CD4-positive, alpha-beta T cell (primary cell): ENCODE measurements at regions not wholly inside any gene's neighbourhood (a gene's known extent, or its start where the extent isn't known, plus 50 kb on each side); places are given as distances from the start of the nearest gene placed in this dataset.

Experiments
- ATAC-seq: fragments of 200-7000 bp; cut with Tn5 transposase; one replicate; pipeline ENCODE4 v1.10.0; 2022; ENCODE audit warnings: mild to moderate bottlenecking; ENCODE audit not compliant: poor library complexity
- CTCF ChIA-PET: fragments of 350-600 bp; sonication (Branson Sonifier 250); formaldehyde crosslinking; loops from one replicate; lab custom pipeline; 2021; ENCODE audit warnings: antibody characterized with exemption, inconsistent platforms; lab: Charles Lee
- POLR2A ChIA-PET: fragments of 350-600 bp; sonication (Branson Sonifier 250); formaldehyde crosslinking; loops from one replicate; lab custom pipeline; 2021; ENCODE audit warnings: antibody characterized with exemption, inconsistent platforms; lab: Charles Lee
- DNase-seq, 14 experiments: peaks; one replicate each; pipeline ENCODE4 v3.0.0-alpha.2; 2013 to 2020; ENCODE audit warnings: mixed read lengths in 2 of 14
- H3K27ac ChIP-seq, 2 donors: one replicate each; pipeline versions ENCODE4 v1.5.1 to v1.7.0; 2013; ENCODE audit warnings: low read length in 2 of 2, low read depth in 1 of 2, mild to moderate bottlenecking in 1 of 2
- H3K27me3 ChIP-seq, 2 experiments: 1 replicate in 1 of 2; 2 replicates in 1 of 2; pipeline versions ENCODE4 v1.6.1 to v1.7.0; 2013; ENCODE audit warnings: low read length in 2 of 2, control low read depth in 1 of 2, mild to moderate bottlenecking in 1 of 2, moderate library complexity in 1 of 2; ENCODE audit not compliant: insufficient read depth in 2 of 2, control insufficient read depth in 1 of 2
- H3K36me3 ChIP-seq: one replicate; pipeline ENCODE4 v1.6.1; 2013; ENCODE audit warnings: low read length, control low read depth; ENCODE audit not compliant: insufficient read depth
- H3K4me1 ChIP-seq: one replicate; pipeline ENCODE4 v1.6.1; 2013; ENCODE audit warnings: low read length, control low read depth; ENCODE audit not compliant: insufficient read depth
- H3K4me3 ChIP-seq: one replicate; pipeline ENCODE4 v1.5.1; 2013; ENCODE audit warnings: mild to moderate bottlenecking, low read length, moderate library complexity
- H3K9me3 ChIP-seq, 2 experiments: 1 replicate in 1 of 2; 2 replicates in 1 of 2; pipeline versions ENCODE4 v1.6.1 to v1.7.0; 2013; ENCODE audit warnings: low read length in 2 of 2, mild to moderate bottlenecking in 2 of 2, control low read depth in 1 of 2, moderate library complexity in 1 of 2; ENCODE audit not compliant: control insufficient read depth in 1 of 2, insufficient read depth in 1 of 2
- H3K27ac Mint-ChIP-seq: one replicate; pipeline ENCODE4 v1.8.0; 2020; ENCODE audit warnings: mixed read lengths
- H3K27me3 Mint-ChIP-seq: one replicate; pipeline ENCODE4 v1.8.0; 2021; ENCODE audit warnings: mixed read lengths
- H3K36me3 Mint-ChIP-seq: one replicate; pipeline ENCODE4 v1.8.0; 2021; ENCODE audit warnings: low read depth, mixed read lengths
- H3K4me1 Mint-ChIP-seq: one replicate; pipeline ENCODE4 v1.8.0; 2021; ENCODE audit warnings: low read depth, mixed read lengths
- H3K4me3 Mint-ChIP-seq: one replicate; pipeline ENCODE4 v1.8.0; 2020; ENCODE audit warnings: mild to moderate bottlenecking, mixed read lengths
- H3K9me3 Mint-ChIP-seq: one replicate; pipeline ENCODE4 v1.8.0; 2020; ENCODE audit warnings: mixed read lengths
- CTCF ChIP-seq: fragments of 200-600 bp; IDR thresholded peaks from one replicate; pipeline ENCODE4 v1.8.0; 2022; ENCODE audit warnings: antibody characterized with exemption, mild to moderate bottlenecking
- intact Hi-C, 2 experiments: fragments of 100-400 bp; cut with DNase I in 1 of 2; cut with micrococcal nuclease in 1 of 2; formaldehyde crosslinking; loops; one replicate each; pipeline versions ENCODE4 v1.15.1 to v1.9.0; 2023 to 2025; cut with DNase I, micrococcal nuclease

GRCh38 chr5:165714598-165714997, 2209.2 kb downstream of the MAT2B start:
- Histone ChIP-seq H3K27ac (no peak overlapping the region), H3K9me3 (peaks cover 4 to 6% of the 10 kb centered on the region in 2 experiments), H3K4me1 (no peaks in the 10 kb centered on the region), H3K36me3 (no peaks in the 10 kb centered on the region), H3K4me3 (no peak overlapping the region), H3K27me3 (no peaks in the 10 kb centered on the region)
- TF ChIP-seq CTCF: no peak
- intact Hi-C loops: no loop called here
- CTCF ChIA-PET: no interaction called here
- Mint-ChIP-seq H3K27me3 (no peaks in the 10 kb centered on the region), H3K9me3 (peaks cover 6% of the 10 kb centered on the region), H3K36me3 (no peaks in the 10 kb centered on the region), H3K4me1 (no peaks in the 10 kb centered on the region), H3K4me3 (no peak overlapping the region), H3K27ac (no peak overlapping the region)
- ATAC-seq (no peak), DNase-seq (no peak)
- POLR2A ChIA-PET: no interaction called here

DNA sequence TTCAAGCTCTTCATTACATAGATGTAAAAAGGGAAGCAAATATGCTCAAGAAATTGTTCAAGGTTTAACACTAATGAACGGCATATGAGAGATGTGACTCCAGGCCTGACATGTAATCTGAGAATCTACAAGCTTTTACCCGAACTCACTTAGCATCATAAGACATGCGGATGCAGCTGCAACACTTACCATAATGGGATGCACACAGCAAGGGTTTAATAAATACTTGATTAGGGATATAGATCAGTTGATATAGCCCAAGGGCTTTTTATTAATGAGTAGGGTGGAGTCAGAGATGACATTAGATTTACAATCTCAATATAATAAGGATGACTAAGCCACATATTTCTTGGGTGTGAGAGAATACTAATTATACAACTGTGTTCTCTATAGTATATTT, 2215.5 kb downstream of the MAT2B start:
- no peak overlapping the region for H3K4me3 ChIP-seq
- peaks cover 2% of the 10 kb centered on the region for H3K9me3 Mint-ChIP-seq
- intact Hi-C loops: no loop called here
- no peak for ATAC-seq
- H3K36me3 ChIP-seq: no peaks in the 10 kb centered on the region
- no peaks in the 10 kb centered on the region for H3K4me1 ChIP-seq
- H3K27me3 Mint-ChIP-seq: no peaks in the 10 kb centered on the region
- ChIA-PET CTCF (no interaction called here), POLR2A (no interaction called here)
- H3K4me1 Mint-ChIP-seq: no peaks in the 10 kb centered on the region
- H3K27ac ChIP-seq: no peak overlapping the region
- DNase-seq: no peak
- H3K36me3 Mint-ChIP-seq: no peaks in the 10 kb centered on the region
- H3K9me3 ChIP-seq: no peaks in the 10 kb centered on the region
- no peak for TF ChIP-seq CTCF
- H3K27ac Mint-ChIP-seq: no peak overlapping the region
- no peak overlapping the region for H3K4me3 Mint-ChIP-seq
- H3K27me3 ChIP-seq: no peaks in the 10 kb centered on the region

DNA sequence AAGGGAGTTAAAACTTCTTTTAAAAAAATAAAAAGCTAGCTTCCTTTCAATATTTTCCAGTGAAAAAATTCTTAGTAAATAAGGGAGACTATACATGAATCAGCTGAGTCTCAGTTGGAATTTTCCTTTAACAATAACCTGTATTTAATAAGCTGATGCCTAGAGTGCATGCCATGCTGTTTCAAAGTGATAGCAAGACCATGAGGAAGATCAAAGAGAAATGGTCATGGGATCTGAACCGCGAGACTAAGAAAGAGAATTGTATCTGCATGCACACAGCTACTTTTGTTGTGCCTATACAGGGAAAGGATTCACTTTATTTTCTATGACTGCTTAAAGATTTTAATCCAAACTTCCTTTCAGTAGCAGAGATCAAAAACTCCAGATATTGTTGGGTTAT, 2217.0 kb downstream of the MAT2B start:
- Histone ChIP-seq H3K4me3 (no peak overlapping the region), H3K27me3 (no peaks in the 10 kb centered on the region), H3K27ac (no peak overlapping the region), H3K4me1 (no peaks in the 10 kb centered on the region), H3K36me3 (no peaks in the 10 kb centered on the region), H3K9me3 (peaks cover 0 to under 1% of the 10 kb centered on the region in 2 experiments)
- Mint-ChIP-seq H3K36me3 (no peaks in the 10 kb centered on the region), H3K9me3 (peaks cover 8% of the 10 kb centered on the region), H3K4me3 (no peak overlapping the region), H3K4me1 (no peaks in the 10 kb centered on the region), H3K27ac (no peak overlapping the region), H3K27me3 (no peaks in the 10 kb centered on the region)
- POLR2A ChIA-PET: no interaction called here
- no peak for TF ChIP-seq CTCF
- DNase-seq: no peak
- intact Hi-C loops: no loop called here
- CTCF ChIA-PET: no interaction called here
- ATAC-seq: no peak
